ENCODE measurements at regions not wholly inside any gene's neighbourhood (a gene's known extent, or its start where the extent isn't known, plus 50 kb on each side); places are given as distances from the start of the nearest gene placed in this dataset.
A peak's percentile ranks its signal among the peaks of the same experiment; 100 is the strongest.

DNA sequence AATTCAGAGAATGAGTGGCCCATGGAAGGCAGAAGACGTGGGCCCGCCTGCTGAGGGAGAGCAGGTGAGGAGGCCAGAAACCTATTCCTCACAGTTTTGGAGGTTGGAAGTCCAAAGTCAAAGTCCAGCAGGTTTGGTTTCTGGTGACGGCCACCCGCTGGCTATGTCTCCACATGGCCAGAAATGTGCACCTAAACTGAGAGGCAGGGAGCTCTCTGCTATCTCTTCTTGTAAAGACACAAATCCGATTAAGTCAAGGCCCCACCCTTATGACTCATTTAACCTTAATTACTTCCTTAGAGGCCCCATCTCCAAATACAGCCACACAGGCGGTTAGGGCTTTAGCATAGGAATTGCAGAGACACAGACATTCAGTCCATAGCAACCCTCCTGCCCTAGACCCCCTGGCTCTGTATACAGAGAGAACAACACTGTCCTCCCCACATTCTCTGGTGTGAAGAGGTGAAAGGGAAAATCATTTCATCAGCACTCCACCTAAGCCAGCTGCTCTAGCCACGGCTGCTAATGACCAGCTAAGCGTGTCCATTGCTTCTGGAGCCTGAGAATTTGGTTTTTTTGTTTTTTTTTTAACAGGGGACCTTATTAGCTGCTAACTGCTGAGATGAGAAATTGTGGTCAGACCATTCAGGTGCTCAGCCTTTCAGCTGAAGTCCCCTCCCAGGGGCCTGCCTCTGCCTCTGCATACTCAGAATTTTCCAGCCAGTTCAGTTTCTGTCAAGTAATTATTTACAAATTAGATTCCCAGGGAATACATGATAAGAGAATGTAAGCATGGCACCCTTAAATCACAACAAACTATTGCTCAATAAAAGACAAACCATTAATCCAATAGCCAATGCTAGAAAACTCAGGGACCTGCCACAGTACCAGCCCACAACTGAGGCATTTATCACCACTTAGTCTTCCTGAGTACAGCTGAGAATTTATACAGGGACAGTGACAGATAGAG, 368.7 kb upstream of the ID2 start (continued):
- TF ChIP-seq MGA (IDR thresholded peaks at IDR 0.05) (no peak), ELF4 (CRISPR knock-in tag; IDR thresholded peaks at IDR 0.05) (no peak), EP400 (IDR thresholded peaks at IDR 0.05) (no peak; the same call in 1 of the 2 replicates), EP300 (IDR thresholded peaks at IDR 0.05; ENCODE audit: low read length) (peak; percentile 59; the same call in 1 of the 2 replicates), MYC (IDR thresholded peaks at IDR 0.05; ENCODE audit: low read depth, low read length) (peak; percentile 57), MYC (CRISPR knock-in tag; IDR thresholded peaks at IDR 0.05; ENCODE audit: borderline replicate concordance, low read depth) (no peak), FOXP1 (CRISPR knock-in tag; IDR thresholded peaks at IDR 0.05) (peak; percentile 66; the same call in 1 of the 2 replicates), HNRNPLL (IDR thresholded peaks at IDR 0.05; ENCODE audit: low read depth, low read length, poor library complexity, severe bottlenecking) (no peak), ZNF347 (CRISPR knock-in tag; IDR thresholded peaks at IDR 0.05; ENCODE audit: low read depth) (no peak), RBM39 (optimal IDR thresholded peaks at IDR 0.05; ENCODE audit: low read depth, low read length) (no peak)
- TF ChIP-seq, protein P1, sequence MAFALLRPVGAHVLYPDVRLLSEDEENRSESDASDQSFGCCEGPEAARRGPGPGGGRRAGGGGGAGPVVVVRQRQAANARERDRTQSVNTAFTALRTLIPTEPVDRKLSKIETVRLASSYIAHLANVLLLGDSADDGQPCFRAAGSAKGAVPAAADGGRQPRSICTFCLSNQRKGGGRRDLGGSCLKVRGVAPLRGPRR (CRISPR knock-in tag; IDR thresholded peaks at IDR 0.05): no peak
- TF ChIP-seq, protein P2, sequence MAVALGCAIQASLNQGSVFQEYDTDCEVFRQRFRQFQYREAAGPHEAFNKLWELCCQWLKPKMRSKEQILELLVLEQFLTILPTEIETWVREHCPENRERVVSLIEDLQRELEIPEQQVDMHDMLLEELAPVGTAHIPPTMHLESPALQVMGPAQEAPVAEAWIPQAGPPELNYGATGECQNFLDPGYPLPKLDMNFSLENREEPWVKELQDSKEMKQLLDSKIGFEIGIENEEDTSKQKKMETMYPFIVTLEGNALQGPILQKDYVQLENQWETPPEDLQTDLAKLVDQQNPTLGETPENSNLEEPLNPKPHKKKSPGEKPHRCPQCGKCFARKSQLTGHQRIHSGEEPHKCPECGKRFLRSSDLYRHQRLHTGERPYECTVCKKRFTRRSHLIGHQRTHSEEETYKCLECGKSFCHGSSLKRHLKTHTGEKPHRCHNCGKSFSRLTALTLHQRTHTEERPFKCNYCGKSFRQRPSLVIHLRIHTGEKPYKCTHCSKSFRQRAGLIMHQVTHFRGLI (CRISPR knock-in tag; IDR thresholded peaks at IDR 0.05): no peak

All from K562 (cell line).